ENCODE measurements at regions not wholly inside any gene's neighbourhood (a gene's known extent, or its start where the extent isn't known, plus 50 kb on each side); places are given as distances from the start of the nearest gene placed in this dataset.

DNA sequence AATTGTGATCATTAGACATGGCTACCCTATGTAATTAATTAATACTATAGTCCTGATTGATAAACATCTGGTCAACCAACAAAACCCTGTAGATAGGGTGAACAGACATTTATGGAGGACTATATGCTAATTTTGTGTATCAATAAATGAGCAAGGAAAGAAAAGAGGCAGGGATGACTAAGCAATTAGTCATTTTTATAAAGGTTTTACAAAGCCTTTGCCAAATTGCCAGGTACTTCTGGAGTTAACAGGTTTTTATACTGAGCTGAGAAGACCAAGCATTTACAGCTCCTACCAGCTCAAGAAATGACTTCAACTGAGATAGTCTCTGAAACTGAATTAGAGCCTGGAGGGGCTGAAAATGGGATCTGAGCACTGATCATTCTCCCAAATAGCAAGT lies 186.8 kb upstream of the PRR20A start:
- H3K4me1 ChIP-seq (replicated peaks in 1 of 4; ENCODE audit: control insufficient read depth in 3 of 4, insufficient read depth in 4 of 4, low read length in 3 of 4), result no peaks in the 10 kb centered on the region
- H3K23ac ChIP-seq (ENCODE audit: insufficient read length), result no peak overlapping the region
- no peak overlapping the region for H2AK5ac ChIP-seq (ENCODE audit: low read depth, low read length)
- no peak overlapping the region for H3K18ac ChIP-seq (ENCODE audit: extremely low read depth, low read length)
- H3K79me2 ChIP-seq (ENCODE audit: control insufficient read depth in 1 of 2, insufficient read depth in 2 of 2, low read length in 2 of 2), result no peaks in the 10 kb centered on the region
- ChIA-PET POLR2A (ENCODE audit: partially characterized antibody) (no interaction called here), CTCF (ENCODE audit: partially characterized antibody) (no interaction called here)
- no peaks in the 10 kb centered on the region for H3K79me1 ChIP-seq (ENCODE audit: low read depth, low read length)
- H2AFZ ChIP-seq (ENCODE audit: low read length), result 0 out of 2 replicates have a peak overlapping the region, but pooled peaks have one; percentile 2
- H2BK20ac ChIP-seq (ENCODE audit: low read length), result no peak overlapping the region
- no peaks in the 10 kb centered on the region for H3K36me3 ChIP-seq (ENCODE audit: control insufficient read depth in 2 of 4, insufficient read depth in 4 of 4, low read length in 3 of 4)
- H3K27me3 ChIP-seq (replicated peaks in 1 of 4; ENCODE audit: control insufficient read depth in 3 of 4, extremely low read depth in 1 of 4, insufficient read depth in 3 of 4, low read length in 3 of 4), result peaks cover 0 to 1% (median 0%) of the 10 kb centered on the region in 4 experiments; a peak in 1 of 7 replicates
- no peaks in the 10 kb centered on the region for H3K9me3 ChIP-seq (ENCODE audit: insufficient read depth in 2 of 2, low read depth in 1 of 2, low read length in 1 of 2)
- DNase-seq (ENCODE audit: low read depth in 1 of 2, low spot score in 2 of 2) (no peak), FAIRE-seq (no peak)
- H3K14ac ChIP-seq (ENCODE audit: insufficient read length), result no peak overlapping the region
- H3K4me2 ChIP-seq (ENCODE audit: insufficient read depth in 1 of 2, low read depth in 2 of 2, low read length in 2 of 2), result no peak overlapping the region
- no peaks in the 10 kb centered on the region for H4K20me1 ChIP-seq (replicated peaks in 1 of 2; ENCODE audit: control insufficient read depth in 1 of 2, insufficient read depth in 2 of 2, low read length in 2 of 2)
- no peak overlapping the region for H3K4me3 ChIP-seq (ENCODE audit: extremely low read depth in 1 of 4, insufficient read depth in 2 of 4, low read depth in 3 of 4, low read length in 4 of 4)
- no peak overlapping the region for H2BK12ac ChIP-seq (ENCODE audit: low read depth, low read length)
- H3K9ac ChIP-seq (replicated peaks in 1 of 4; ENCODE audit: extremely low read depth in 1 of 4, low read depth in 3 of 4, low read length in 3 of 4), result no peak overlapping the region
- H4K91ac ChIP-seq (replicated peaks; ENCODE audit: insufficient read length, low read length), result no peak overlapping the region
- no peak overlapping the region for H4K8ac ChIP-seq (ENCODE audit: extremely low read depth, insufficient read depth, low read length)
- no peak overlapping the region for H3K4ac ChIP-seq (replicated peaks; ENCODE audit: insufficient read length, low read depth, low read length)
- no peak overlapping the region for H4K5ac ChIP-seq (ENCODE audit: insufficient read length, low read depth, low read length)
- no peaks in the 10 kb centered on the region for H3K23me2 ChIP-seq (ENCODE audit: low read depth, low read length)
- H2BK120ac ChIP-seq (replicated peaks; ENCODE audit: low read depth, low read length), result no peak overlapping the region
- TF ChIP-seq, protein P1, sequence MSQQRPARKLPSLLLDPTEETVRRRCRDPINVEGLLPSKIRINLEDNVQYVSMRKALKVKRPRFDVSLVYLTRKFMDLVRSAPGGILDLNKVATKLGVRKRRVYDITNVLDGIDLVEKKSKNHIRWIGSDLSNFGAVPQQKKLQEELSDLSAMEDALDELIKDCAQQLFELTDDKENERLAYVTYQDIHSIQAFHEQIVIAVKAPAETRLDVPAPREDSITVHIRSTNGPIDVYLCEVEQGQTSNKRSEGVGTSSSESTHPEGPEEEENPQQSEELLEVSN (IDR thresholded peaks at IDR 0.05), result no peak
- TF ChIP-seq SIX5 (IDR thresholded peaks at IDR 0.05; ENCODE audit: low read depth, low read length), result no peak
- no peak for TF ChIP-seq SP1 (IDR thresholded peaks at IDR 0.05; ENCODE audit: low read depth, low read length)
- TF ChIP-seq, protein P2, sequence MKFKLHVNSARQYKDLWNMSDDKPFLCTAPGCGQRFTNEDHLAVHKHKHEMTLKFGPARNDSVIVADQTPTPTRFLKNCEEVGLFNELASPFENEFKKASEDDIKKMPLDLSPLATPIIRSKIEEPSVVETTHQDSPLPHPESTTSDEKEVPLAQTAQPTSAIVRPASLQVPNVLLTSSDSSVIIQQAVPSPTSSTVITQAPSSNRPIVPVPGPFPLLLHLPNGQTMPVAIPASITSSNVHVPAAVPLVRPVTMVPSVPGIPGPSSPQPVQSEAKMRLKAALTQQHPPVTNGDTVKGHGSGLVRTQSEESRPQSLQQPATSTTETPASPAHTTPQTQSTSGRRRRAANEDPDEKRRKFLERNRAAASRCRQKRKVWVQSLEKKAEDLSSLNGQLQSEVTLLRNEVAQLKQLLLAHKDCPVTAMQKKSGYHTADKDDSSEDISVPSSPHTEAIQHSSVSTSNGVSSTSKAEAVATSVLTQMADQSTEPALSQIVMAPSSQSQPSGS (IDR thresholded peaks at IDR 0.05; ENCODE audit: low read length), result no peak
- no peak for TF ChIP-seq SIN3A (conservative IDR thresholded peaks at IDR 0.05 in 1 of 2, IDR thresholded peaks at IDR 0.05 in 1 of 2; ENCODE audit: low read depth in 1 of 2, low read length in 2 of 2)
- TF ChIP-seq MAFK (IDR thresholded peaks at IDR 0.05; ENCODE audit: low read depth, low read length), result no peak
- TF ChIP-seq CREB1 (IDR thresholded peaks at IDR 0.05), result no peak
- TF ChIP-seq KDM5A (IDR thresholded peaks at IDR 0.05; ENCODE audit: low read length), result no peak
- TF ChIP-seq SUZ12 (IDR thresholded peaks at IDR 0.05; ENCODE audit: low read length), result no peak
- TF ChIP-seq BCL11A (IDR thresholded peaks at IDR 0.05; ENCODE audit: low read depth in 2 of 2, low read length in 2 of 2), result no peak
- TF ChIP-seq HDAC6 (IDR thresholded peaks at IDR 0.05; ENCODE audit: low read depth, low read length), result no peak
- no peak for TF ChIP-seq EZH2 (IDR thresholded peaks at IDR 0.05; ENCODE audit: low read depth, low read length, severe bottlenecking)
- TF ChIP-seq NANOG (IDR thresholded peaks at IDR 0.05; ENCODE audit: insufficient read depth, low read depth, low read length, poor library complexity, severe bottlenecking), result no peak
- no peak overlapping the region for H2BK15ac ChIP-seq (ENCODE audit: low read length)
- no peak overlapping the region for H3K56ac ChIP-seq (replicated peaks; ENCODE audit: insufficient read length, low read depth, low read length)
- no peak overlapping the region for H2BK5ac ChIP-seq (ENCODE audit: low read depth, low read length)
- H3K27ac ChIP-seq (ENCODE audit: low read depth, low read length), result no peak overlapping the region

Measured in H1 (cell line).